HG03103 (cell line): ENCODE measurements at regions not wholly inside any gene's neighbourhood (a gene's known extent, or its start where the extent isn't known, plus 50 kb on each side); places are given as distances from the start of the nearest gene placed in this dataset.
"Not testable (repeated sequence)": the region's sequence is repeated elsewhere in the genome, so short reads cannot be mapped to it uniquely, and the experiment has no call there.

Experiments
- ATAC-seq: cut with Tn5 transposase; IDR thresholded peaks from one replicate; pipeline ENCODE4 v1.9.1; 2021; ENCODE audit warnings: low read depth; ENCODE audit not compliant: unreplicated experiment

- ATAC-seq: not testable (repeated sequence)
Observed at GRCh38 chr6:57708061-57708460, 390.6 kb downstream of the PRIM2 start.

GRCh38 chr6:57722546-57722945 lies 405.1 kb downstream of the PRIM2 start:
- ATAC-seq: not testable (repeated sequence)

GRCh38 chr6:57723815-57724401 lies 406.5 kb downstream of the PRIM2 start:
- ATAC-seq: not testable (repeated sequence)

- not testable (repeated sequence) for ATAC-seq
Observed at GRCh38 chr6:57729407-57729806, 412.0 kb downstream of the PRIM2 start.

GRCh38 chr6:57730726-57731125 lies 413.3 kb downstream of the PRIM2 start:
- ATAC-seq: not testable (repeated sequence)

- ATAC-seq: not testable (repeated sequence)
Observed at GRCh38 chr6:57747716-57748115, 430.3 kb downstream of the PRIM2 start.

- not testable (repeated sequence) for ATAC-seq
Observed at GRCh38 chr6:57759850-57760249, 442.4 kb downstream of the PRIM2 start.

GRCh38 chr6:57792720-57793397 lies 475.4 kb downstream of the PRIM2 start:
- ATAC-seq: not testable (repeated sequence)

GRCh38 chr6:57793398-57793762 lies 475.9 kb downstream of the PRIM2 start:
- ATAC-seq: not testable (repeated sequence)

GRCh38 chr6:57799703-57800479 lies 482.5 kb downstream of the PRIM2 start:
- ATAC-seq: not testable (repeated sequence)

- not testable (repeated sequence) for ATAC-seq
Observed at GRCh38 chr6:57808581-57808980, 491.2 kb downstream of the PRIM2 start.

- ATAC-seq: not testable (repeated sequence)
Observed at GRCh38 chr6:57809454-57809853, 492.0 kb downstream of the PRIM2 start.

- ATAC-seq: not testable (repeated sequence)
Observed at GRCh38 chr6:57813271-57814075, 496.0 kb downstream of the PRIM2 start.

GRCh38 chr6:57815826-57816225 lies 498.4 kb downstream of the PRIM2 start:
- not testable (repeated sequence) for ATAC-seq

- not testable (repeated sequence) for ATAC-seq
Observed at GRCh38 chr6:57821325-57821724, 503.9 kb downstream of the PRIM2 start.

GRCh38 chr6:57822448-57822847 lies 505.0 kb downstream of the PRIM2 start:
- ATAC-seq: not testable (repeated sequence)

- ATAC-seq: no peak
Observed at GRCh38 chr6:57822896-57823358, 505.5 kb downstream of the PRIM2 start.

GRCh38 chr6:57837622-57838209 lies 520.3 kb downstream of the PRIM2 start:
- not testable (repeated sequence) for ATAC-seq

- ATAC-seq: not testable (repeated sequence)
Observed at GRCh38 chr6:57841551-57841950, 524.1 kb downstream of the PRIM2 start.
